ENCODE measurements at regions not wholly inside any gene's neighbourhood (a gene's known extent, or its start where the extent isn't known, plus 50 kb on each side); places are given as distances from the start of the nearest gene placed in this dataset.

DNA sequence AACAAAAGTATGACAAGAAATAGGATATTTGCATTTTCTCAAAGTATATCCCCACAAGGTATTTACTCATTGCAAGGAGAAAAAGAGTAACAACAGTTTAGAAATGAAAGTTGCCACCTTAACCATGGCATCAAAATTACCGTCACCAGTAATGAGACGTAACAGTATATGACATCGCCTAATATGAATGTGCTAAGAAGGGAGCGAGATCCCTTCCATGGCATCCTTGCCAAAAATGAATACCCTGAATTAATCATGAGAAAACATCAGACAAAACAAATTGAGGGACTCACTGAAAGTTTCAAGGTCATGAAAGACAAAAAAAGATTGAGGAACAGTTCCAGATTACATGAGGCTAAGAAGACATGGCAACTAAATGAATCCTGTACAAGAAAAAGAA lies 78.9 kb upstream of the MROH9 start:
- TF ChIP-seq POLR2A (IDR thresholded peaks at IDR 0.05): no peak
- TF ChIP-seq, protein P1, sequence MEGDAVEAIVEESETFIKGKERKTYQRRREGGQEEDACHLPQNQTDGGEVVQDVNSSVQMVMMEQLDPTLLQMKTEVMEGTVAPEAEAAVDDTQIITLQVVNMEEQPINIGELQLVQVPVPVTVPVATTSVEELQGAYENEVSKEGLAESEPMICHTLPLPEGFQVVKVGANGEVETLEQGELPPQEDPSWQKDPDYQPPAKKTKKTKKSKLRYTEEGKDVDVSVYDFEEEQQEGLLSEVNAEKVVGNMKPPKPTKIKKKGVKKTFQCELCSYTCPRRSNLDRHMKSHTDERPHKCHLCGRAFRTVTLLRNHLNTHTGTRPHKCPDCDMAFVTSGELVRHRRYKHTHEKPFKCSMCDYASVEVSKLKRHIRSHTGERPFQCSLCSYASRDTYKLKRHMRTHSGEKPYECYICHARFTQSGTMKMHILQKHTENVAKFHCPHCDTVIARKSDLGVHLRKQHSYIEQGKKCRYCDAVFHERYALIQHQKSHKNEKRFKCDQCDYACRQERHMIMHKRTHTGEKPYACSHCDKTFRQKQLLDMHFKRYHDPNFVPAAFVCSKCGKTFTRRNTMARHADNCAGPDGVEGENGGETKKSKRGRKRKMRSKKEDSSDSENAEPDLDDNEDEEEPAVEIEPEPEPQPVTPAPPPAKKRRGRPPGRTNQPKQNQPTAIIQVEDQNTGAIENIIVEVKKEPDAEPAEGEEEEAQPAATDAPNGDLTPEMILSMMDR (IDR thresholded peaks at IDR 0.05): no peak
